K562 (cell line): ENCODE measurements at regions not wholly inside any gene's neighbourhood (a gene's known extent, or its start where the extent isn't known, plus 50 kb on each side); places are given as distances from the start of the nearest gene placed in this dataset.

Experiments
- ARID1B ChIP-seq: fragments of 450-650 bp; IDR thresholded peaks from 2 replicates; pipeline ENCODE4 v1.6.1; 2016; ENCODE audit warnings: antibody characterized with exemption, mild to moderate bottlenecking, inconsistent platforms
- BRD4 ChIP-seq: fragments of 200-600 bp; sonication (generic); IDR thresholded peaks from 2 replicates; pipeline ENCODE4 v1.6.1; 2017; ENCODE audit warnings: inconsistent platforms
- CCNT2 ChIP-seq: IDR thresholded peaks from 2 replicates; pipeline ENCODE4 v1.6.1; 2011; ENCODE audit warnings: borderline replicate concordance, low read depth, mild to moderate bottlenecking, moderate library complexity, mixed read lengths, low read length; ENCODE audit not compliant: insufficient read length; ENCODE audit errors: extremely low read depth
- FOS ChIP-seq: IDR thresholded peaks from 3 replicates; pipeline ENCODE4 v1.6.1; 2011; ENCODE audit not compliant: insufficient read length; ENCODE audit errors: extremely low read depth
- FOXA3 ChIP-seq, 2 experiments: fragments of 450-650 bp in 1 of 2; sonication (generic) in 1 of 2; formaldehyde crosslinking; IDR thresholded peaks in 1 of 2; conservative IDR thresholded peaks in 1 of 2; 2 replicates each; pipeline versions ENCODE4 v1.4.0 to v1.8.0; 2020 to 2022; ENCODE audit warnings: mild to moderate bottlenecking in 2 of 2, missing genetic modification reagents in 1 of 2
- HES1 ChIP-seq: fragments of 450-650 bp; IDR thresholded peaks from 2 replicates; pipeline ENCODE4 v1.6.1; 2016; ENCODE audit warnings: low read depth, mild to moderate bottlenecking, moderate library complexity
- HOXB6 ChIP-seq: fragments of 250-450 bp; sonication (Bioruptor Pico); IDR thresholded peaks from 2 replicates; pipeline ENCODE4 v1.5.1; 2022; ENCODE audit warnings: mild to moderate bottlenecking, borderline replicate concordance
- LARP7 ChIP-seq: fragments of 450-650 bp; IDR thresholded peaks from 2 replicates; pipeline ENCODE4 v1.6.1; 2016
- MXD1 ChIP-seq: fragments of 250-450 bp; sonication (Bioruptor Pico); IDR thresholded peaks from 2 replicates; pipeline ENCODE4 v1.8.0; 2021; ENCODE audit warnings: borderline replicate concordance, mild to moderate bottlenecking, moderate library complexity; ENCODE audit not compliant: poor library complexity, severe bottlenecking
- NFIX ChIP-seq: fragments of 250-450 bp; sonication (Bioruptor Pico); IDR thresholded peaks from 2 replicates; pipeline ENCODE4 v1.4.0; 2020; ENCODE audit warnings: low read depth, mild to moderate bottlenecking, moderate library complexity
- NFYB ChIP-seq: IDR thresholded peaks from 2 replicates; pipeline ENCODE4 v1.6.1; 2011; ENCODE audit warnings: mild to moderate bottlenecking, moderate library complexity; ENCODE audit not compliant: insufficient read length; ENCODE audit errors: extremely low read depth
- PCBP1 ChIP-seq: fragments of 200-400 bp; formaldehyde crosslinking; IDR thresholded peaks from 2 replicates; pipeline ENCODE4 v1.6.1; 2018; ENCODE audit warnings: mild to moderate bottlenecking, low read depth, low read length; ENCODE audit not compliant: poor library complexity, severe bottlenecking
- PHF21A ChIP-seq: fragments of 450-650 bp; IDR thresholded peaks from 2 replicates; pipeline ENCODE4 v1.6.1; 2017; ENCODE audit warnings: low read depth, borderline replicate concordance
- PTRF ChIP-seq: fragments of 450-650 bp; IDR thresholded peaks from 2 replicates; pipeline ENCODE4 v1.6.1; 2016; ENCODE audit warnings: mild to moderate bottlenecking, missing genetic modification characterization, missing compliant biosample characterization
- RBBP5 ChIP-seq: fragments of 200-600 bp; sonication (generic); IDR thresholded peaks from 2 replicates; pipeline ENCODE4 v1.6.1; 2012; ENCODE audit warnings: borderline replicate concordance, mild to moderate bottlenecking, low read length, control low read depth, inconsistent platforms; ENCODE audit not compliant: insufficient read depth, poor library complexity, severe bottlenecking
- RBM34 ChIP-seq: fragments of 200-400 bp; formaldehyde crosslinking; IDR thresholded peaks from 2 replicates; pipeline ENCODE4 v1.6.1; 2018; ENCODE audit warnings: low read length, borderline replicate concordance; ENCODE audit not compliant: insufficient read depth
- SP1 ChIP-seq: sonication (generic); formaldehyde crosslinking; IDR thresholded peaks from 2 replicates; pipeline ENCODE4 v1.8.1; 2022; ENCODE audit warnings: mild to moderate bottlenecking, missing genetic modification reagents
- SRF ChIP-seq, 2 experiments: fragments of 250-450, 450-650 bp in 1 of 2; sonication (Bioruptor Pico) in 1 of 2; sonication (generic) in 1 of 2; formaldehyde crosslinking; IDR thresholded peaks; 2 replicates each; pipeline versions ENCODE4 v1.5.0 to v1.5.1; 2020 to 2022; ENCODE audit warnings: mild to moderate bottlenecking in 1 of 2, missing genetic modification reagents in 1 of 2
- THRAP3 ChIP-seq: fragments of 450-650 bp; IDR thresholded peaks from 2 replicates; pipeline ENCODE4 v1.6.1; 2016; ENCODE audit warnings: mild to moderate bottlenecking, inconsistent platforms, borderline replicate concordance
- ZNF239 ChIP-seq: fragments of 250-450 bp; sonication (Bioruptor Pico); IDR thresholded peaks from 2 replicates; pipeline ENCODE4 v1.4.0; 2020; ENCODE audit warnings: mild to moderate bottlenecking
- ZNF655 ChIP-seq: fragments of 250-450 bp; sonication (Bioruptor Pico); IDR thresholded peaks from 2 replicates; pipeline ENCODE4 v1.5.0; 2021
- ZNF668 ChIP-seq: fragments of 250-450 bp; sonication (Bioruptor Pico); IDR thresholded peaks from 2 replicates; pipeline ENCODE4 v1.8.0; 2022; ENCODE audit warnings: mild to moderate bottlenecking, inconsistent platforms
- ZNF699 ChIP-seq: fragments of 250-450 bp; sonication (Bioruptor Pico); IDR thresholded peaks from 2 replicates; pipeline ENCODE4 v1.8.0; 2021; ENCODE audit warnings: mild to moderate bottlenecking, moderate library complexity; ENCODE audit not compliant: insufficient replicate concordance
- TF ChIP-seq, protein P1 (sequence below), 2 experiments: fragments of 200-800 bp in 1 of 2; sonication (Bioruptor generic) in 1 of 2; sonication (generic) in 1 of 2; formaldehyde crosslinking in 1 of 2; IDR thresholded peaks in 1 of 2; conservative IDR thresholded peaks in 1 of 2; 2 replicates each; pipeline versions ENCODE4 v1.5.0 to v1.6.1; 2016 to 2020; ENCODE audit warnings: missing compliant biosample characterization in 1 of 2, missing genetic modification characterization in 1 of 2, missing genetic modification reagents in 1 of 2

DNA sequence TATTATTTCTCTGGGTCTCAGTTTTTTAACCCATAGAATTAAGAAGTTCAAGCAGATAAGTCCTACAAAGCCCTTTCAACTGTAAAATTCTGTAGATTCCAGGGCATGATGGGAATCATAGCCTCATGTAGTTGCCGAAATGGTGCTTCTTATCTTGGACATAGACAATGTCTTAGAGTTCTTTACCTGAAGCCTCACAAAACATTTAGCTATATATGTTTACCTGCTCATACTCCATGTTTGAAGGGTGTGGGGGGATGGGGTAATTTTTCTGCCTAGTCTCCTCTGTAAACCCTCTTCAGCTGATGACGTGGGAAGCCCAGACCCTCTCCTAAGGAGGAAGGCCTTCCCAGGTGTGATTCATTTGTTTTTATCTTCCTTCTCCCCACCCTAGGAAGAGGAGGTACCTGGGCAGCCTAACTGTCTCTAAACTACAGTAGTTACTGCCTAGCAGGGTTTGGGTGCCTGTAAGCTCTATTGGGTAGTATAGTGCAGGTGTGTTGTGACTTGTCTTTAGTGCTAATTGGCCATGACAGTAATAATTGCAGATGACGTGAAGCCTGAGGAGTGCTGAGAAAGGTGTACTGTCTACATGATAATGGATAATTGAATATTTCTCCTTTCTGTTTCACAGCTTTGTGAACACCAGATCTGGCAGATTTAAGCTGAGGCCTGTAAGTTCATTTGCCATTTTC lies 230.8 kb downstream of the TFAP2B start (continued):
- TF ChIP-seq, protein P1, sequence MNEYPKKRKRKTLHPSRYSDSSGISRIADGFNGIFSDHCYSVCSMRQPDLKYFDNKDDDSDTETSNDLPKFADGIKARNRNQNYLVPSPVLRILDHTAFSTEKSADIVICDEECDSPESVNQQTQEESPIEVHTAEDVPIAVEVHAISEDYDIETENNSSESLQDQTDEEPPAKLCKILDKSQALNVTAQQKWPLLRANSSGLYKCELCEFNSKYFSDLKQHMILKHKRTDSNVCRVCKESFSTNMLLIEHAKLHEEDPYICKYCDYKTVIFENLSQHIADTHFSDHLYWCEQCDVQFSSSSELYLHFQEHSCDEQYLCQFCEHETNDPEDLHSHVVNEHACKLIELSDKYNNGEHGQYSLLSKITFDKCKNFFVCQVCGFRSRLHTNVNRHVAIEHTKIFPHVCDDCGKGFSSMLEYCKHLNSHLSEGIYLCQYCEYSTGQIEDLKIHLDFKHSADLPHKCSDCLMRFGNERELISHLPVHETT (CRISPR knock-in tag; conservative IDR thresholded peaks at IDR 0.05 in 1 of 2, IDR thresholded peaks at IDR 0.05 in 1 of 2), result no peak
- TF ChIP-seq HOXB6 (CRISPR knock-in tag) (no peak), SRF (CRISPR knock-in tag; IDR thresholded peaks at IDR 0.05) (no peak), THRAP3 (no peak), NFYB (no peak), PHF21A (no peak), MXD1 (CRISPR knock-in tag) (no peak), PTRF (tag) (0 out of 2 replicates have a peak, but pooled peaks have one; percentile 8), FOXA3 (CRISPR knock-in tag; conservative IDR thresholded peaks at IDR 0.05 in 1 of 2, IDR thresholded peaks at IDR 0.05 in 1 of 2) (0 out of 4 replicates have a peak, but pooled peaks of 1 of the 2 experiments have one; percentile 28), BRD4 (peak; percentile 67; the same call in 1 of the 2 replicates), ZNF668 (0 out of 2 replicates have a peak, but pooled peaks have one; percentile 20), ZNF655 (no peak), PCBP1 (no peak), ZNF699 (CRISPR knock-in tag) (no peak), CCNT2 (no peak), SP1 (no peak), HES1 (no peak), FOS (no peak), NFIX (CRISPR knock-in tag) (no peak), ZNF239 (no peak), RBBP5 (no peak), LARP7 (no peak), RBM34 (no peak), ARID1B (no peak)
